ENCODE measurements at regions not wholly inside any gene's neighbourhood (a gene's known extent, or its start where the extent isn't known, plus 50 kb on each side); places are given as distances from the start of the nearest gene placed in this dataset.

DNA sequence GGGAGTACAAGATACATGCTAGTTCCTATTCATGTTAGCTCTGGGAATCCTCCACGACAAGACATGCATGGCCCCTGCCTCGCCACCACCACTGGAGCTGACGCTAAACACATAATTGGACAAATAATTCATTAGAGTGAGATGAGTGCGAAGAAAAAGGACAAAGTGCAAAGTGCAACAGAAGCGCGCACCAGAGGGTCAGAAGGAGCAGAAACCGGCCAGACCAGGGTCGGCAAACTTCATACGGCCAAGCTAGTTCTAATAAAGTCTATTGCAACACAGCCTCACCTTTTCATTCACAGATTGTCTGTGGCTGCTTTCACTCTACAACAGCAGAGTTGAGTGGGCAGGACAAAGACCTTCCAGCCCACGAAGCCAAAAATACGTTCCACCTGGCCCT lies 266.1 kb upstream of the KLHL29 start:
- Histone ChIP-seq H2AFZ (ENCODE audit: low read depth, low read length, poor library complexity, severe bottlenecking) (no peak overlapping the region), H3K27ac (ENCODE audit: low read depth, low read length) (no peak overlapping the region), H3K79me2 (ENCODE audit: insufficient read depth, low read length) (no peaks in the 10 kb centered on the region), H3K36me3 (ENCODE audit: control insufficient read depth in 1 of 2, insufficient read depth in 2 of 2, low read length in 2 of 2) (no peaks in the 10 kb centered on the region), H3K9ac (ENCODE audit: low read length) (no peak overlapping the region), H3K4me2 (ENCODE audit: low read length) (no peak overlapping the region), H4K20me1 (ENCODE audit: insufficient read depth) (no peaks in the 10 kb centered on the region), H3K4me1 (ENCODE audit: control insufficient read depth in 1 of 2, insufficient read depth in 2 of 2, low read length in 2 of 2) (no peaks in the 10 kb centered on the region), H3K9me2 (ENCODE audit: insufficient read depth) (no peaks in the 10 kb centered on the region), H3K27me3 (ENCODE audit: insufficient read depth, low read length) (no peaks in the 10 kb centered on the region), H3K4me3 (replicated peaks in 1 of 2; ENCODE audit: low read depth in 1 of 2, low read length in 2 of 2) (no peak overlapping the region), H3K9me3 (ENCODE audit: control insufficient read depth in 1 of 2, insufficient read depth in 1 of 2, low read depth in 1 of 2, low read length in 2 of 2) (no peaks in the 10 kb centered on the region)
- no TSS peak for BruUV-seq (replicated peaks)
- TF ChIP-seq, protein P1, sequence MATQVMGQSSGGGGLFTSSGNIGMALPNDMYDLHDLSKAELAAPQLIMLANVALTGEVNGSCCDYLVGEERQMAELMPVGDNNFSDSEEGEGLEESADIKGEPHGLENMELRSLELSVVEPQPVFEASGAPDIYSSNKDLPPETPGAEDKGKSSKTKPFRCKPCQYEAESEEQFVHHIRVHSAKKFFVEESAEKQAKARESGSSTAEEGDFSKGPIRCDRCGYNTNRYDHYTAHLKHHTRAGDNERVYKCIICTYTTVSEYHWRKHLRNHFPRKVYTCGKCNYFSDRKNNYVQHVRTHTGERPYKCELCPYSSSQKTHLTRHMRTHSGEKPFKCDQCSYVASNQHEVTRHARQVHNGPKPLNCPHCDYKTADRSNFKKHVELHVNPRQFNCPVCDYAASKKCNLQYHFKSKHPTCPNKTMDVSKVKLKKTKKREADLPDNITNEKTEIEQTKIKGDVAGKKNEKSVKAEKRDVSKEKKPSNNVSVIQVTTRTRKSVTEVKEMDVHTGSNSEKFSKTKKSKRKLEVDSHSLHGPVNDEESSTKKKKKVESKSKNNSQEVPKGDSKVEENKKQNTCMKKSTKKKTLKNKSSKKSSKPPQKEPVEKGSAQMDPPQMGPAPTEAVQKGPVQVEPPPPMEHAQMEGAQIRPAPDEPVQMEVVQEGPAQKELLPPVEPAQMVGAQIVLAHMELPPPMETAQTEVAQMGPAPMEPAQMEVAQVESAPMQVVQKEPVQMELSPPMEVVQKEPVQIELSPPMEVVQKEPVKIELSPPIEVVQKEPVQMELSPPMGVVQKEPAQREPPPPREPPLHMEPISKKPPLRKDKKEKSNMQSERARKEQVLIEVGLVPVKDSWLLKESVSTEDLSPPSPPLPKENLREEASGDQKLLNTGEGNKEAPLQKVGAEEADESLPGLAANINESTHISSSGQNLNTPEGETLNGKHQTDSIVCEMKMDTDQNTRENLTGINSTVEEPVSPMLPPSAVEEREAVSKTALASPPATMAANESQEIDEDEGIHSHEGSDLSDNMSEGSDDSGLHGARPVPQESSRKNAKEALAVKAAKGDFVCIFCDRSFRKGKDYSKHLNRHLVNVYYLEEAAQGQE (IDR thresholded peaks at IDR 0.05; ENCODE audit: low read depth) = no peak
- TF ChIP-seq EZH2 (IDR thresholded peaks at IDR 0.05) (no peak), SRF (IDR thresholded peaks at IDR 0.05; ENCODE audit: low read depth) (no peak), POLR2A (IDR thresholded peaks at IDR 0.05; ENCODE audit: borderline replicate concordance, extremely low read depth, insufficient read depth, insufficient read length) (no peak), RAD21 (IDR thresholded peaks at IDR 0.05; ENCODE audit: low read depth) (no peak), ELF1 (IDR thresholded peaks at IDR 0.05; ENCODE audit: borderline replicate concordance, low read depth) (no peak), EGR1 (IDR thresholded peaks at IDR 0.05; ENCODE audit: low read depth) (no peak)
- TF ChIP-seq, protein P2, sequence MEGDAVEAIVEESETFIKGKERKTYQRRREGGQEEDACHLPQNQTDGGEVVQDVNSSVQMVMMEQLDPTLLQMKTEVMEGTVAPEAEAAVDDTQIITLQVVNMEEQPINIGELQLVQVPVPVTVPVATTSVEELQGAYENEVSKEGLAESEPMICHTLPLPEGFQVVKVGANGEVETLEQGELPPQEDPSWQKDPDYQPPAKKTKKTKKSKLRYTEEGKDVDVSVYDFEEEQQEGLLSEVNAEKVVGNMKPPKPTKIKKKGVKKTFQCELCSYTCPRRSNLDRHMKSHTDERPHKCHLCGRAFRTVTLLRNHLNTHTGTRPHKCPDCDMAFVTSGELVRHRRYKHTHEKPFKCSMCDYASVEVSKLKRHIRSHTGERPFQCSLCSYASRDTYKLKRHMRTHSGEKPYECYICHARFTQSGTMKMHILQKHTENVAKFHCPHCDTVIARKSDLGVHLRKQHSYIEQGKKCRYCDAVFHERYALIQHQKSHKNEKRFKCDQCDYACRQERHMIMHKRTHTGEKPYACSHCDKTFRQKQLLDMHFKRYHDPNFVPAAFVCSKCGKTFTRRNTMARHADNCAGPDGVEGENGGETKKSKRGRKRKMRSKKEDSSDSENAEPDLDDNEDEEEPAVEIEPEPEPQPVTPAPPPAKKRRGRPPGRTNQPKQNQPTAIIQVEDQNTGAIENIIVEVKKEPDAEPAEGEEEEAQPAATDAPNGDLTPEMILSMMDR (IDR thresholded peaks at IDR 0.05 in 2 of 3, conservative IDR thresholded peaks at IDR 0.05 in 1 of 3; ENCODE audit: borderline replicate concordance in 1 of 3, insufficient read depth in 1 of 3, low read depth in 2 of 3, low read length in 2 of 3) = no peak
- ChIA-PET RAD21 (ENCODE audit: low non-redundant PET in 1 of 2, low total read pairs in 2 of 2, uncharacterized antibody in 2 of 2, unreplicated experiment in 2 of 2) (interaction anchor here in 1 of 2 experiments (0.6 kb wide), 1 partner anchor 215 kb away, joined by 3 read pairs; no protein-coding TSS in a partner anchor), POLR2A (no interaction called here), CTCF (no interaction called here)
- no peak for DNase-seq (ENCODE audit: low read depth, low spot score)
- intact Hi-C loops (cut with micrococcal nuclease) = no loop called here
- ATAC-seq = no peak
